ENCODE measurements at regions not wholly inside any gene's neighbourhood (a gene's known extent, or its start where the extent isn't known, plus 50 kb on each side); places are given as distances from the start of the nearest gene placed in this dataset.

- WGBS, 2 donors, result 69 to 92% methylated on average over 2 of the region's 2 CpGs
- Histone ChIP-seq H3K27ac (no peak overlapping the region), H3K4me3 (no peak overlapping the region), H3K9me3 (no peaks in the 10 kb centered on the region), H3K4me1 (no peaks in the 10 kb centered on the region), H3K27me3 (no peaks in the 10 kb centered on the region), H3K36me3 (no peaks in the 10 kb centered on the region)
- TF ChIP-seq EP300 (IDR thresholded peaks at IDR 0.05) (no peak), CTCF (IDR thresholded peaks at IDR 0.05) (no peak), POLR2A (IDR thresholded peaks at IDR 0.05) (no peak), POLR2AphosphoS5 (IDR thresholded peaks at IDR 0.05) (no peak)
- ATAC-seq (ENCODE audit: low FRiP score in 2 of 2) (no peak), DNase-seq (no peak)
These were observed 80.9 kb upstream of the NEUROD1 start for GRCh38 chr2:181761175-181761574.

- no peak overlapping the region for H3K4me3 ChIP-seq
- H3K27me3 ChIP-seq, result no peaks in the 10 kb centered on the region
- H3K9me3 ChIP-seq, result no peaks in the 10 kb centered on the region
- 86 to 87% methylated on average over 5 of the region's 5 CpGs for WGBS, 2 donors
- ATAC-seq (ENCODE audit: low FRiP score in 2 of 2) (no peak), DNase-seq (no peak)
- no peak for TF ChIP-seq CTCF (IDR thresholded peaks at IDR 0.05)
- TF ChIP-seq POLR2A (IDR thresholded peaks at IDR 0.05), result no peak
- no peak for TF ChIP-seq POLR2AphosphoS5 (IDR thresholded peaks at IDR 0.05)
- no peak for TF ChIP-seq EP300 (IDR thresholded peaks at IDR 0.05)
- no peaks in the 10 kb centered on the region for H3K36me3 ChIP-seq
- H3K4me1 ChIP-seq, result no peaks in the 10 kb centered on the region
- H3K27ac ChIP-seq, result no peak overlapping the region
These were observed 81.7 kb upstream of the NEUROD1 start for GRCh38 chr2:181762000-181762399.

- WGBS, 2 donors, result 68 to 78% methylated on average over 5 of the region's 5 CpGs
- Histone ChIP-seq H3K27ac (no peak overlapping the region), H3K27me3 (no peaks in the 10 kb centered on the region), H3K4me3 (no peak overlapping the region), H3K9me3 (no peaks in the 10 kb centered on the region), H3K36me3 (no peaks in the 10 kb centered on the region), H3K4me1 (no peaks in the 10 kb centered on the region)
- ATAC-seq (ENCODE audit: low FRiP score in 2 of 2), result no peak
- no peak for DNase-seq
- TF ChIP-seq POLR2A (IDR thresholded peaks at IDR 0.05), result no peak
- no peak for TF ChIP-seq POLR2AphosphoS5 (IDR thresholded peaks at IDR 0.05)
- TF ChIP-seq EP300 (IDR thresholded peaks at IDR 0.05), result no peak
- no peak for TF ChIP-seq CTCF (IDR thresholded peaks at IDR 0.05)
These were observed 82.5 kb upstream of the NEUROD1 start for GRCh38 chr2:181762848-181763247.

- WGBS, 2 donors, result 71 to 74% methylated on average over 4 of the region's 4 CpGs
- no peaks in the 10 kb centered on the region for H3K4me1 ChIP-seq
- ATAC-seq (ENCODE audit: low FRiP score in 2 of 2) (no peak), DNase-seq (no peak)
- no peaks in the 10 kb centered on the region for H3K9me3 ChIP-seq
- TF ChIP-seq POLR2AphosphoS5 (IDR thresholded peaks at IDR 0.05), result no peak
- no peak for TF ChIP-seq CTCF (IDR thresholded peaks at IDR 0.05)
- no peak for TF ChIP-seq EP300 (IDR thresholded peaks at IDR 0.05)
- TF ChIP-seq POLR2A (IDR thresholded peaks at IDR 0.05), result no peak
- no peak overlapping the region for H3K4me3 ChIP-seq
- H3K36me3 ChIP-seq, result no peaks in the 10 kb centered on the region
- no peaks in the 10 kb centered on the region for H3K27me3 ChIP-seq
- H3K27ac ChIP-seq, result no peak overlapping the region
These were observed 83.1 kb upstream of the NEUROD1 start for GRCh38 chr2:181763423-181763822.

- H3K36me3 ChIP-seq, result no peaks in the 10 kb centered on the region
- H3K27ac ChIP-seq, result no peak overlapping the region
- no peaks in the 10 kb centered on the region for H3K27me3 ChIP-seq
- DNase-seq (no peak), ATAC-seq (ENCODE audit: low FRiP score in 2 of 2) (no peak)
- TF ChIP-seq CTCF (IDR thresholded peaks at IDR 0.05) (no peak), POLR2AphosphoS5 (IDR thresholded peaks at IDR 0.05) (no peak), EP300 (IDR thresholded peaks at IDR 0.05) (no peak), POLR2A (IDR thresholded peaks at IDR 0.05) (no peak)
- H3K4me1 ChIP-seq, result no peaks in the 10 kb centered on the region
- no peaks in the 10 kb centered on the region for H3K9me3 ChIP-seq
- no peak overlapping the region for H3K4me3 ChIP-seq
- WGBS, 2 donors, result 44 to 57% methylated on average over 4 of the region's 4 CpGs
These were observed 84.0 kb upstream of the NEUROD1 start for GRCh38 chr2:181764095-181764963.

Measured in upper lobe of left lung (tissue), 6 donors.